Activated B cell treated with CpG ODN at 0.5 μM for 24 hours (primary cell): ENCODE measurements at regions not wholly inside any gene's neighbourhood (a gene's known extent, or its start where the extent isn't known, plus 50 kb on each side); places are given as distances from the start of the nearest gene placed in this dataset.
"Not testable (repeated sequence)": the region's sequence is repeated elsewhere in the genome, so short reads cannot be mapped to it uniquely, and the experiment has no call there.

ENCODE experiments used
- ATAC-seq: fragments of 200-7000 bp; cut with Tn5 transposase; one replicate; pipeline ENCODE4 v1.10.0; 2021; ENCODE audit warnings: low read depth, mild to moderate bottlenecking, moderate library complexity
- CTCF ChIA-PET: fragments of 350-600 bp; sonication (Branson Sonifier 250); formaldehyde crosslinking; loops from one replicate; lab custom pipeline; 2021; ENCODE audit warnings: antibody characterized with exemption; lab: Charles Lee
- POLR2A ChIA-PET: fragments of 350-600 bp; sonication (Branson Sonifier 250); formaldehyde crosslinking; loops from one replicate; lab custom pipeline; 2021; ENCODE audit warnings: antibody characterized with exemption; lab: Charles Lee
- DNase-seq: peaks from one replicate; pipeline ENCODE4 v3.0.0; 2022
- H3K27ac Mint-ChIP-seq: one replicate; pipeline ENCODE4 v1.8.0; 2020; ENCODE audit warnings: mixed read lengths
- H3K27me3 Mint-ChIP-seq: one replicate; pipeline ENCODE4 v1.8.0; 2021; ENCODE audit warnings: mixed read lengths
- H3K36me3 Mint-ChIP-seq: one replicate; pipeline ENCODE4 v1.8.0; 2021; ENCODE audit warnings: low read depth, mixed read lengths
- H3K4me1 Mint-ChIP-seq: one replicate; pipeline ENCODE4 v1.8.0; 2021; ENCODE audit warnings: mixed read lengths
- H3K4me3 Mint-ChIP-seq: one replicate; pipeline ENCODE4 v1.8.0; 2020; ENCODE audit warnings: mild to moderate bottlenecking, mixed read lengths
- H3K9me3 Mint-ChIP-seq: one replicate; pipeline ENCODE4 v1.8.0; 2020; ENCODE audit warnings: mixed read lengths
- CTCF ChIP-seq: fragments of 200-600 bp; IDR thresholded peaks from one replicate; pipeline ENCODE4 v1.8.0; 2022; ENCODE audit warnings: antibody characterized with exemption, mild to moderate bottlenecking
- intact Hi-C: fragments of 100-400 bp; cut with micrococcal nuclease; formaldehyde crosslinking; loops from one replicate; pipeline ENCODE4 v1.15.1; 2024

GRCh38 chr21:17128132-17128531 lies 384.7 kb upstream of the CXADR start:
- H3K27me3 Mint-ChIP-seq: no peaks in the 10 kb centered on the region
- ChIA-PET CTCF (no interaction called here), POLR2A (no interaction called here)
- H3K4me3 Mint-ChIP-seq: no peak overlapping the region
- H3K36me3 Mint-ChIP-seq: no peaks in the 10 kb centered on the region
- ATAC-seq (no peak), DNase-seq (no peak)
- H3K27ac Mint-ChIP-seq: no peak overlapping the region
- intact Hi-C loops: no loop called here
- no peaks in the 10 kb centered on the region for H3K4me1 Mint-ChIP-seq
- H3K9me3 Mint-ChIP-seq: peaks cover 3% of the 10 kb centered on the region
- no peak for TF ChIP-seq CTCF

GRCh38 chr21:17139159-17139558 lies 373.7 kb upstream of the CXADR start:
- POLR2A ChIA-PET, CTCF ChIA-PET, intact Hi-C loops, H3K4me3 Mint-ChIP-seq, H3K4me1 Mint-ChIP-seq, H3K36me3 Mint-ChIP-seq, DNase-seq, ATAC-seq, H3K27me3 Mint-ChIP-seq, H3K9me3 Mint-ChIP-seq, H3K27ac Mint-ChIP-seq: not testable (repeated sequence)

DNA sequence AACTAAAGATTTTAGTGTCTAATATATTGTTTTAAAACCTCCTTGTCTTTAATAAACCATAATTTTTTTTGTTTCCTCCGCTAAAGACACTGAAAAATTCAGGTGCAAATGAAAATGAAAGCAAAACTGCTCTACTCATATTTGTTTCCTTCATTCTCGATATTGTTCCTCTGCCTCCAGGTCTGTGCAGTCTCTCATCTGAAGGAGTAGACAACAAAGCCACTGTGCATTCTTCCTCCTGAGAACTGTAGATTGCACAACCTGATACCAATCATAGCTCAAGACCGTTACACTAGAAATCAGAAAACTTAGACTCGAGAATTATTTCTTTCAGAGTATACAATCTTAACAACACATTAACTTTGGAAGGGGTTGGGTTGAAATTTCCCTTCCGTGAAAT lies 373.1 kb upstream of the CXADR start:
- TF ChIP-seq CTCF: no peak
- no peaks in the 10 kb centered on the region for H3K4me1 Mint-ChIP-seq
- no peaks in the 10 kb centered on the region for H3K27me3 Mint-ChIP-seq
- H3K9me3 Mint-ChIP-seq: peaks cover 9% of the 10 kb centered on the region
- H3K36me3 Mint-ChIP-seq: no peaks in the 10 kb centered on the region
- intact Hi-C loops: no loop called here
- ChIA-PET CTCF (no interaction called here), POLR2A (no interaction called here)
- H3K27ac Mint-ChIP-seq: no peak overlapping the region
- DNase-seq (no peak), ATAC-seq (no peak)
- H3K4me3 Mint-ChIP-seq: peak overlapping the region; percentile 11

- POLR2A ChIA-PET: no interaction called here
- H3K27me3 Mint-ChIP-seq: no peaks in the 10 kb centered on the region
Measured at GRCh38 chr21:17146426-17146825, 366.4 kb upstream of the CXADR start.

DNA sequence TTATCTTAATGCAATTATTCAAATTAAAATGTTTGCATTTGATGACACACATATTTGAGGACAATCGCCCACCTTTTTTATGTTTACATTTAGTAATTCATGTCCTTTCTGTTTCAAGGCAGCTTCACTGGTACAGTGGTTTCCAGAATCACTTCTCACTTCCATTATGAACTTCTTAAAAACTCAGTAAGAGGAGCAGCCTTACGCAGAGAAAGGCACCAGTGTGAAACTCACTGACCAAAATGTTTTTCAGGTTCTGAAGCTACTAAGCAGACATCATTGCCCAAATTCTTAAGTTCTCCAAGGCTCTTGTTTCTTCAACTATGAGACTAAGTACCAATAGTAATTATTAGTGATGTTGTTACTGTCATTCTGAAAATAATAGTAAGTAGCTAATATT lies 353.1 kb upstream of the CXADR start:
- Mint-ChIP-seq H3K36me3 (no peaks in the 10 kb centered on the region), H3K27me3 (no peaks in the 10 kb centered on the region), H3K9me3 (peaks cover 6% of the 10 kb centered on the region), H3K4me3 (no peak overlapping the region), H3K27ac (no peak overlapping the region), H3K4me1 (no peaks in the 10 kb centered on the region)
- DNase-seq (no peak), ATAC-seq (no peak)
- ChIA-PET CTCF (no interaction called here), POLR2A (no interaction called here)
- intact Hi-C loops: no loop called here
- no peak for TF ChIP-seq CTCF

More at GRCh38 chr21:17146426-17146825, 366.4 kb upstream of the CXADR start:
- Mint-ChIP-seq H3K9me3 (peaks cover 6% of the 10 kb centered on the region), H3K4me1 (no peaks in the 10 kb centered on the region), H3K4me3 (no peak overlapping the region), H3K27ac (no peak overlapping the region), H3K36me3 (no peaks in the 10 kb centered on the region)
- DNase-seq (no peak), ATAC-seq (no peak)
- CTCF ChIA-PET: no interaction called here
- TF ChIP-seq CTCF: no peak
- intact Hi-C loops: no loop called here

GRCh38 chr21:17185674-17186073 lies 327.2 kb upstream of the CXADR start:
- no peak for TF ChIP-seq CTCF
- H3K9me3 Mint-ChIP-seq: peaks cover 26% of the 10 kb centered on the region
- ATAC-seq: no peak
- no peaks in the 10 kb centered on the region for H3K36me3 Mint-ChIP-seq
- H3K4me1 Mint-ChIP-seq: no peaks in the 10 kb centered on the region
- POLR2A ChIA-PET: no interaction called here
- intact Hi-C loops: no loop called here
- H3K4me3 Mint-ChIP-seq: no peak overlapping the region
- CTCF ChIA-PET: no interaction called here
- H3K27ac Mint-ChIP-seq: no peak overlapping the region
- DNase-seq: no peak
- no peaks in the 10 kb centered on the region for H3K27me3 Mint-ChIP-seq
